GM10248 (cell line): ENCODE measurements at regions not wholly inside any gene's neighbourhood (a gene's known extent, or its start where the extent isn't known, plus 50 kb on each side); places are given as distances from the start of the nearest gene placed in this dataset.

ENCODE experiments used
- CTCF ChIA-PET: fragments of 300-600 bp; sonication (Branson Sonifier 250); formaldehyde crosslinking; extraction: SDS; loops from one replicate; lab custom pipeline; 2021; ENCODE audit warnings: antibody characterized with exemption; lab: Yijun Ruan, JAX
- POLR2A ChIA-PET: fragments of 350-650 bp; sonication (Branson Sonifier 250); formaldehyde crosslinking; extraction: SDS; loops from one replicate; lab custom pipeline; 2020; ENCODE audit warnings: antibody characterized with exemption; lab: Yijun Ruan, JAX
- DNase-seq: peaks from one replicate; pipeline ENCODE4 v3.0.0; 2012; ENCODE audit errors: extremely low spot score
- TF ChIP-seq, protein P1 (sequence below): IDR thresholded peaks from 2 replicates; pipeline ENCODE4 v1.5.1; 2012; ENCODE audit warnings: mild to moderate bottlenecking, low read depth; ENCODE audit errors: extremely low read depth, missing control alignments, control extremely low read depth

DNA sequence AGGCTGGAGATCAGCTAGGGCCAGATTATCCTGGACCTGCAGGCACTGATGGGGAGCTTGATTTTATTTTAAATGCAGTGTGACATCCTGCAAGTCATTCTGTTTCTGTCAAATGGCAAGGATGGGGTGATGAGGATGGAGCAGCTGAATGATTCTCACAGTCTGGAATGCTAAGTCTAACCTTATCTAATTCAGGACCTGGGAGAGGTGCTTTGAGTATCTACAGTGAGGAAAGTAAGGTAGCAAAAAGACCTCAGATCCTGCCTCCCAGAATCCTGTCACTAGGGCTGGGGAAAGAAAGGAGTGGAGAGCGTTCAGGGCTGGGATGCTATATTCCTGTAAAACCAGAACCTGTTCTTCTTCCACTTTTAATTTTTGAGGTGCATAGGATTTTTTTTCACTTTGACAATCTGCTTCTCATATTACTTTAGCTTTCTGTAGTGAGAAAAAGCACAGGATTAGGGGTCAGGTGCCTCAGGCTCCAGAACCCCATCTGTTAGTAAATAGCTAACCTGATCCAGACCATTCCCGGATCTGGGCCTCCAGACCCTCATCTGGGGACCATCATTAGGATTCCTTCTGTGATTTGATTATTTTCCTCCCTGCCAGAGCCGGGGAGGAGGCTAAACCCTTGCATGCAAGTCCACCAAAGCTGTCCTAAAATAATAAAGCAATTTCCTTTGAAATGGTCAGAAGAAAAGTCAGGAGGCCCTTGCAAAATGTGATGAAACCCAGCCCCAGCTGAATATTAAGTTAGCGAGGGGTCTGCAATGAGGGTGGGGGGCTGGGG, 54.7 kb downstream of the ASCL1 start:
- TF ChIP-seq, protein P1, sequence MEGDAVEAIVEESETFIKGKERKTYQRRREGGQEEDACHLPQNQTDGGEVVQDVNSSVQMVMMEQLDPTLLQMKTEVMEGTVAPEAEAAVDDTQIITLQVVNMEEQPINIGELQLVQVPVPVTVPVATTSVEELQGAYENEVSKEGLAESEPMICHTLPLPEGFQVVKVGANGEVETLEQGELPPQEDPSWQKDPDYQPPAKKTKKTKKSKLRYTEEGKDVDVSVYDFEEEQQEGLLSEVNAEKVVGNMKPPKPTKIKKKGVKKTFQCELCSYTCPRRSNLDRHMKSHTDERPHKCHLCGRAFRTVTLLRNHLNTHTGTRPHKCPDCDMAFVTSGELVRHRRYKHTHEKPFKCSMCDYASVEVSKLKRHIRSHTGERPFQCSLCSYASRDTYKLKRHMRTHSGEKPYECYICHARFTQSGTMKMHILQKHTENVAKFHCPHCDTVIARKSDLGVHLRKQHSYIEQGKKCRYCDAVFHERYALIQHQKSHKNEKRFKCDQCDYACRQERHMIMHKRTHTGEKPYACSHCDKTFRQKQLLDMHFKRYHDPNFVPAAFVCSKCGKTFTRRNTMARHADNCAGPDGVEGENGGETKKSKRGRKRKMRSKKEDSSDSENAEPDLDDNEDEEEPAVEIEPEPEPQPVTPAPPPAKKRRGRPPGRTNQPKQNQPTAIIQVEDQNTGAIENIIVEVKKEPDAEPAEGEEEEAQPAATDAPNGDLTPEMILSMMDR: no peak
- no peak for DNase-seq
- POLR2A ChIA-PET: no interaction called here
- CTCF ChIA-PET: interaction anchor here (1.0 to 2.5 kb wide), 5 partner anchors 13 to 195 kb away, joined by 3 to 6 read pairs (median 5); no protein-coding TSS in a partner anchor

DNA sequence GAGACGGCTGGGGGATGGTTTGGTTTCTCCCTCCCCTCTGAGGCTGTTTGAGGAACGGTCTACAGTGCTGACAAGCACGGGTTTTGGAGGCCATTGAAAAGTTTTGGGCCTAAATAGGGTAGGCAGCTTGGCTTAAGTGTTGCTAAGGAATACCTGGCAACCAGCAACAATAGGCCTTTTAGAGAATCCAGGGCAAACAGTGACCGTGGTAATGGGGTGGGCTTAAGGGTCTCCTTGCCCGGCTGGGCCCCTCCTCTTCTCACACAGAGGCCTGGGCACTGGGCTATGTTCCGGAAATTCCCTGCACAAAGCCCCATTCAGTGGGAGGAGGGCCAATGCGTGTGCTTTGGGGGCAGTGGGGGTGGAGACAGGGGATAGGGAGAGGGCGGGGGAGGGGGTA, 55.4 kb downstream of the ASCL1 start:
- DNase-seq: no peak
- POLR2A ChIA-PET: interaction anchor here (0.6 kb wide), 1 partner anchor 44 kb away, joined by 3 read pairs; no protein-coding TSS in a partner anchor
- CTCF ChIA-PET: no interaction called here
- TF ChIP-seq, protein P1: no peak

DNA sequence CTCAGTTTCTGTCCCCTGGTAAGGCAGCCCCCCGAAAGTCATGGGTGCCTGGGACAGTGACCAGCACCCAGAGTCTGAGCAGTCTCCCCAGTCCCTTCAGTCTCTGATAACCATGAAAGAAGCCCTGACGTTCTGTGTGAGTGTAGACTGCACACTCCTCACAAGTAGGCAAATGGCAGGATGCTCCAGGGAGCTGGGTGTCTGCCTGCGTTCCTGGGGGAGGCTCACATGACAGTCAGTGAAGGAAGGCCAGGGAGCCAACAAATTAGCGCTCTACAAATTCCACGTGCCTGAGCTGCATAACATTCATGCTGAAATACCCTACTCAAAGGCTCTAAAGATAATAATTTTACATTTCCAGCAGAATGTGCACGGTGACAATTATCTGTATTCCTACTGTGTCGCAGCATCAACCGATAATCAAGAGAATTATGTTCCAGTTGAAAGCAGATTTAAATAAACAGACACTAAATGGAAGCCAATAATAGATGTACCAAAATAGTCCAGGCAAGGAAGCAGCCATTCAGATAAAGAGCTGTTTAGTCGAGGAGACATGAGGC, 56.3 kb downstream of the ASCL1 start:
- CTCF ChIA-PET: interaction anchor here (0.9 kb wide), 1 partner anchor 12 kb away, joined by 4 read pairs; no protein-coding TSS in a partner anchor
- POLR2A ChIA-PET: no interaction called here
- DNase-seq: no peak
- TF ChIP-seq, protein P1: no peak

DNA sequence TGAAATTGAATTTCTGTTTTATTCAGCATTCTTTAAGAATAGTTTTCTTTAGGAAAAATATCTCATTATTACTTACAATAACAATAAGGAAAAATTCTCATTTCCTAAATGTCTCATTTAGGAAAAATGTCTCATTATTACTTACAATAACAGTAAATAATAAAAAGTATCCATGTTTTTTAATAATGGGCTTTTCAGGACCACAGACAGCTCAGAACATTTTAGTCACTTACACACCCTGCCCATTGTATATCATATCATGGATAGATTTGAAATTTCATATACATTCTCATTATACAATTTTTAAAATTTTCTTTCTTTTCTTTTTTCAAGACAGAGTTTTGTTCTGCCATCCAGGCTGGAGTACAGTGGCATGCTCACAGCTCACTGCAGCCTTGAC, 58.9 kb downstream of the ASCL1 start:
- ChIA-PET POLR2A (no interaction called here), CTCF (interaction anchor here (1.2 to 1.5 kb wide), 4 partner anchors 11 to 66 kb away, joined by 3 to 4 read pairs (median 3); no protein-coding TSS in a partner anchor)
- no peak for DNase-seq
- TF ChIP-seq, protein P1: no peak

DNA sequence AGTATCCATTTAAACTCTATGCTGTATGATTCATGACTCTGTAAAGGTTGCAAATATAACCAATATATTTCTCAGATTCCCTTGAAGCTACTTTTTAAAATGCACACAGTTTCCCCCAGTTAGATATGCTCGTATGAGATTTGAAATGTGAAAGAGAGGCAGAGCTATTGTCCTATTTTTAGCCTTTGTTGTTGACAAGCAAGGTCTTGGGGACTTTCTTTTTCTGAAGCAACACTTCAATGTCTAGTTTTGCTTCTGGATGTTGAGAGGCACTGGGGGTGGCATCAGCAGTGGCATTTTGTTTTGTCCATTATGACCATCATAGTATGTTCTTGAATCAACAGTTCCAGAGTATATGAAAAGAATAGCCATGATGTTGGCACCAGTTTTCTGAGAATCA, 63.4 kb downstream of the ASCL1 start:
- no peak for DNase-seq
- ChIA-PET POLR2A (no interaction called here), CTCF (interaction anchor here (0.8 to 1.3 kb wide), 2 partner anchors 28 to 306 kb away, joined by 3 to 4 read pairs; no protein-coding TSS in a partner anchor)

DNA sequence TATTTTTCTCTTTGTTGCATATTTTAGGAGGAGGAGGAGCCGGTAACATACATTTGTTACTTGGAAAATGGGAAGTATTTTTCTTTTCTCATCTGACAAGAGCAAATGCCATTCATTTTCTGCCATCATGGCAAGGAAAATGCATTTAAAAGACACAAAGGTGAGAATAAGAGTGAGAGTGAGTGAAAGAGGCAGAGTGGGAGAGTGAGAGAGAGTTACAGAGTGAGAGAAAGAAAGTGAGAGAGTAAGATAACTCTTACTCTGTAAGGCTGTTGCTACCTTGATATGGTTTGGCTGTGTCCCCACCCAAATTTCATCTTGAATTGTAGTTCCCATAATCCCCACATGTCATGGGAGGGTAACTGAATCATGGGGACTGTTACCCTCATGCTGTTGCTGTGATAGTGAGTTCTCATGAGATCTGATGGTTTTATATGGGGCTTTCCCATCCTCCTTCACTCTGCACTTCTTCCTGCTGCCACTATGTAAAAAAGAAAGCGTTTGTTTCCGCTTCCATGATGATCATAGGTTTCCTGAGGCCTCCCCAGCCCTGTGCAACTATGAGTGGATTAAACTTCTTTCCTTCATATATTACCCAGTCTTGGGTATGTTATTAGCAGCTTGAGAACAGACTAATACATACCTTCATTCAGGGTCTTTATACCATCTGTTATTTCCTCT, 64.2 kb downstream of the ASCL1 start:
- TF ChIP-seq, protein P1: no peak
- CTCF ChIA-PET: no interaction called here
- DNase-seq: no peak
- POLR2A ChIA-PET: no interaction called here

More for the DNA sequence above, 63.4 kb downstream of the ASCL1 start:
- TF ChIP-seq, protein P1: no peak
